Esophagus squamous epithelium (tissue), 5 donors: ENCODE measurements at regions not wholly inside any gene's neighbourhood (a gene's known extent, or its start where the extent isn't known, plus 50 kb on each side); places are given as distances from the start of the nearest gene placed in this dataset.

ENCODE experiments used
- DNase-seq: peaks from one replicate; lab custom pipeline; 2025; lab: John Stamatoyannopoulos, UW
- H3K27ac ChIP-seq, 4 donors: fragments of 200-600 bp; sonication (generic); one replicate each; pipeline ENCODE4 v1.5.1; 2016 to 2019; ENCODE audit warnings: mild to moderate bottlenecking in 1 of 4
- H3K27me3 ChIP-seq, 4 donors: fragments of 200-600 bp; sonication (generic); 1 replicate in 3 of 4; 2 replicates in 1 of 4; pipeline versions ENCODE4 v1.5.1 to v1.6.0; 2017 to 2021; ENCODE audit warnings: antibody characterized with exemption in 1 of 4
- H3K36me3 ChIP-seq, 3 donors: fragments of 200-600 bp; sonication (generic); one replicate each; pipeline ENCODE4 v1.5.1; 2016 to 2019
- H3K4me1 ChIP-seq, 3 donors: fragments of 200-600 bp; sonication (generic); one replicate each; pipeline ENCODE4 v1.5.1; 2017 to 2019
- H3K4me3 ChIP-seq, 4 donors: fragments of 200-600 bp; sonication (generic); 1 replicate in 3 of 4; 2 replicates in 1 of 4; pipeline ENCODE4 v1.5.1; 2016 to 2019; ENCODE audit warnings: mild to moderate bottlenecking in 2 of 4, moderate library complexity in 1 of 4
- H3K9me3 ChIP-seq, 3 donors: fragments of 200-600 bp; sonication (generic); one replicate each; pipeline ENCODE4 v1.5.1; 2016 to 2019
- POLR2A ChIP-seq, 4 donors: fragments of 450-650 bp; IDR thresholded peaks; one replicate each; pipeline ENCODE4 v1.6.1; 2017; ENCODE audit warnings: antibody characterized with exemption in 4 of 4, mild to moderate bottlenecking in 4 of 4, moderate library complexity in 3 of 4
- WGBS, 2 donors: methylation state at CpG; one replicate each; pipeline ENCODE4 v1.1.5; 2018; 5-methylcytosine and 5-hydroxymethylcytosine counted together
- intact Hi-C: fragments of 100-400 bp; cut with DNase I; formaldehyde crosslinking; loops from one replicate; pipeline ENCODE4 v1.15.0; 2022
- TF ChIP-seq, protein P1 (sequence below), 6 experiments: fragments of 450-650 bp in 4 of 6; fragments of 200-600 bp in 2 of 6; sonication (generic) in 2 of 6; IDR thresholded peaks; one replicate each; pipeline ENCODE4 v1.5.1; 2016 to 2019; ENCODE audit warnings: antibody characterized with exemption in 6 of 6, mild to moderate bottlenecking in 4 of 6, moderate library complexity in 4 of 6
- donor health status: DM: yes; HTN: yes; CAD: no.

DNA sequence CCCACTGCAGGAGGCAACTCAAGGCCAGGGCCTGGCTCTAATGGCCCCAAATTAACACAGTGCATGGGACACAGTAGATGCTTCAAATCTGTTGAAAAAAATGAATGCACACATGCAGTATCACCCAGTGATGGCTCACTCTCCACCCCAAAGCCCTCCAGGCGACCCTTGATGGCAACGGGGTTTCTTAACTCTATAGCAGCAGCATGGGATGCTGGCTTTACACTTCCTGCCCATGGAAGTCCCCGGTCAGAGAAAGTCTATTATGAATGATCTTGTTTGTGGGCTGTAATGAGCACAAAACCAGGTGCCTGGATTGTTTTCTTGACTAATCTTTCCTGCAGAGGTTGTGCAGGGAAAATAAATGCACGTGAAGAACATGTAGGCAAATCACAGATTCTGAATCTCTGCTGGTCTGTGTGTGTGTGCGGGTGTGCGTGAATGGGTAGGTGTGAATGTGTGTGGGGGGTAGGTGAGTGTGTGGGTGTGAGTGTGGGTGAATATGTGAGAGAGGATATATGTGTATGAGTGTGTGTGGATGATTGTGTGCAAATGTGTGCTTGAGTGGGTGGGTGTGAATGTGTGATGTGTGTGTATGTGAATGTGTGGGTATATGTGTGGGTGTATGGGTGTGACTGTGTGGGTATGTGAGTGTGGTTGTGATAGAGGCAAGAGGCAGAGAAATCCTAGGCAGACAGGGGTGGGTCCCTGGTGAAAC, 60.1 kb upstream of the MLN start:
- H3K9me3 ChIP-seq: no peaks in the 10 kb centered on the region
- no peaks in the 10 kb centered on the region for H3K36me3 ChIP-seq
- peaks cover 0 to 31% (median 0%) of the 10 kb centered on the region in 4 donors for H3K27me3 ChIP-seq
- intact Hi-C loops: no loop called here
- no peak for TF ChIP-seq POLR2A (IDR thresholded peaks at IDR 0.05)
- TF ChIP-seq, protein P1, sequence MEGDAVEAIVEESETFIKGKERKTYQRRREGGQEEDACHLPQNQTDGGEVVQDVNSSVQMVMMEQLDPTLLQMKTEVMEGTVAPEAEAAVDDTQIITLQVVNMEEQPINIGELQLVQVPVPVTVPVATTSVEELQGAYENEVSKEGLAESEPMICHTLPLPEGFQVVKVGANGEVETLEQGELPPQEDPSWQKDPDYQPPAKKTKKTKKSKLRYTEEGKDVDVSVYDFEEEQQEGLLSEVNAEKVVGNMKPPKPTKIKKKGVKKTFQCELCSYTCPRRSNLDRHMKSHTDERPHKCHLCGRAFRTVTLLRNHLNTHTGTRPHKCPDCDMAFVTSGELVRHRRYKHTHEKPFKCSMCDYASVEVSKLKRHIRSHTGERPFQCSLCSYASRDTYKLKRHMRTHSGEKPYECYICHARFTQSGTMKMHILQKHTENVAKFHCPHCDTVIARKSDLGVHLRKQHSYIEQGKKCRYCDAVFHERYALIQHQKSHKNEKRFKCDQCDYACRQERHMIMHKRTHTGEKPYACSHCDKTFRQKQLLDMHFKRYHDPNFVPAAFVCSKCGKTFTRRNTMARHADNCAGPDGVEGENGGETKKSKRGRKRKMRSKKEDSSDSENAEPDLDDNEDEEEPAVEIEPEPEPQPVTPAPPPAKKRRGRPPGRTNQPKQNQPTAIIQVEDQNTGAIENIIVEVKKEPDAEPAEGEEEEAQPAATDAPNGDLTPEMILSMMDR (IDR thresholded peaks at IDR 0.05): no peak
- DNase-seq: no peak
- no peak overlapping the region for H3K4me3 ChIP-seq
- H3K27ac ChIP-seq: no peak overlapping the region
- 81 to 86% methylated on average over 3 to 6 of the region's 6 CpGs for WGBS, 2 donors
- H3K4me1 ChIP-seq: peaks cover 11 to 18% (median 17%) of the 10 kb centered on the region in 3 donors

DNA sequence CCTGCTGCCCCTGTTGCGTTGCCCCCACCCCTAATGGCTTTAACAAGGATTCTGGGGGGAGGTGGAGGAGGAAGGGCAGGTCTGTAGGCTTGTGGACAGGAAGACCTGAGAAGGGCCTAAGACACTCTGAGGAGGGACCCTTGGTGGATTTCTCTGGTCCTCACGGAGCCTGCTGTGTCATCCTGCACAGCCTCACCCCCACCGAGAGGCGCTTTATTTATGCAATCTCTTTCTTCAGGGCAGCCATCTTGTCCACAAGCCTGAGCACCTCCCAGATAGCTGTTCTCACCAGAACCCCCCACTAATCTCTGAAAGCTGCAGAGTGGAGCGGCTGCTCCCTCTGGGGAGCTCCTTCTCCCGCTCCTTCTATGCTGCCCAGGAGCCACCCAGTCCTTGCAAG, 59.3 kb upstream of the MLN start:
- Histone ChIP-seq H3K9me3 (no peaks in the 10 kb centered on the region), H3K27ac (no peak overlapping the region), H3K36me3 (no peaks in the 10 kb centered on the region), H3K27me3 (peaks cover 0 to 38% (median 0%) of the 10 kb centered on the region in 4 donors), H3K4me3 (no peak overlapping the region), H3K4me1 (peaks cover 11 to 18% (median 17%) of the 10 kb centered on the region in 3 donors)
- DNase-seq: no peak
- TF ChIP-seq, protein P1 (IDR thresholded peaks at IDR 0.05): no peak
- no peak for TF ChIP-seq POLR2A (IDR thresholded peaks at IDR 0.05)
- WGBS, 2 donors: 88 to 94% methylated on average over 6 of the region's 6 CpGs
- intact Hi-C loops: no loop called here

DNA sequence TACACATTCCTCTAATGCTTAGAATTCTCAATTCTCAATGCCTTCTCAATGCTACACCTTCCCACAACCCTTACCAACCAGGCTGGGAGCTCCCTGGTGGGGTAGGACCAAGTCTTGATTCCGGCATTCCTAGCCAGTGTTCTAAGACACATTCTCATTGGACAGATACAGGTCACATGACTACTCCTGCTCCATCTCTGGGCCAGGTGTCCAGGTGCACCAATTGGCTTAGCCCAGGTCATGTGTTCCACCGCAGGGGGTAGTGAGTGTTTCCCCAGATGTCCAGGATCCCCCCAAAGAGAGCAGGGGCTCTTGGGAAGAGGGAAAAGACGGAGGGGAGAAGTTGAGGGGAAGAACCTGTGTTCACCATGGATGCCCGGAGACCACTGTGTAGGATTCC, 58.7 kb upstream of the MLN start:
- no peaks in the 10 kb centered on the region for H3K9me3 ChIP-seq
- H3K4me3 ChIP-seq: no peak overlapping the region
- no peak overlapping the region for H3K27ac ChIP-seq
- H3K36me3 ChIP-seq: no peaks in the 10 kb centered on the region
- peaks cover 11 to 22% (median 17%) of the 10 kb centered on the region in 3 donors for H3K4me1 ChIP-seq
- TF ChIP-seq, protein P1 (IDR thresholded peaks at IDR 0.05): no peak
- no peak for TF ChIP-seq POLR2A (IDR thresholded peaks at IDR 0.05)
- no peak for DNase-seq
- H3K27me3 ChIP-seq: peaks cover 0 to 41% (median 0%) of the 10 kb centered on the region in 4 donors
- WGBS, 2 donors: 83 to 95% methylated on average over 2 to 4 of the region's 4 CpGs
- intact Hi-C loops: no loop called here

DNA sequence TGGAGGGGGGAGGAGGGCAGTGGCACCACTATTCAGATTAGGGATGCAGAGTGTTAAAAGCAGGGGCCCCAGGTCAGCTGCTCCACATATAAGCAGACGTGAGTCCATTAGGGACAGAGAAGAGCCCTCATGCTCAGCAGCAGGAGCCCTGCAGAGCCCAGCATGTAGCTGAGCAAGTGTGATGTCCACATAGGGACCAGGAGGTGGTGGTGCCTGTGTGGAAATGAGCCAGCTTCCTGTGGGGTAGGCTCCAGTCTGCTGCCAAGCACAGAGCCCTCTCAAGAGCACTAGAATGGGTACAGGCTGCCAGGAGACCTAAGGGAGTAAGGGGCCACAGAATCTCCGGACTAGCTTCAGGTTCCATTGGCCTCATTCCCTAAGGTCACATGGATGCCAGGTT, 57.9 kb upstream of the MLN start:
- Histone ChIP-seq H3K36me3 (no peaks in the 10 kb centered on the region), H3K4me3 (no peak overlapping the region), H3K27ac (no peak overlapping the region), H3K9me3 (no peaks in the 10 kb centered on the region), H3K4me1 (peaks cover 11 to 30% (median 17%) of the 10 kb centered on the region in 3 donors), H3K27me3 (peaks cover 0 to 49% (median 0%) of the 10 kb centered on the region in 4 donors)
- 58 to 71% methylated on average over 2 of the region's 2 CpGs for WGBS, 2 donors
- TF ChIP-seq, protein P1 (IDR thresholded peaks at IDR 0.05): no peak
- TF ChIP-seq POLR2A (IDR thresholded peaks at IDR 0.05): no peak
- no peak for DNase-seq
- intact Hi-C loops: no loop called here

DNA sequence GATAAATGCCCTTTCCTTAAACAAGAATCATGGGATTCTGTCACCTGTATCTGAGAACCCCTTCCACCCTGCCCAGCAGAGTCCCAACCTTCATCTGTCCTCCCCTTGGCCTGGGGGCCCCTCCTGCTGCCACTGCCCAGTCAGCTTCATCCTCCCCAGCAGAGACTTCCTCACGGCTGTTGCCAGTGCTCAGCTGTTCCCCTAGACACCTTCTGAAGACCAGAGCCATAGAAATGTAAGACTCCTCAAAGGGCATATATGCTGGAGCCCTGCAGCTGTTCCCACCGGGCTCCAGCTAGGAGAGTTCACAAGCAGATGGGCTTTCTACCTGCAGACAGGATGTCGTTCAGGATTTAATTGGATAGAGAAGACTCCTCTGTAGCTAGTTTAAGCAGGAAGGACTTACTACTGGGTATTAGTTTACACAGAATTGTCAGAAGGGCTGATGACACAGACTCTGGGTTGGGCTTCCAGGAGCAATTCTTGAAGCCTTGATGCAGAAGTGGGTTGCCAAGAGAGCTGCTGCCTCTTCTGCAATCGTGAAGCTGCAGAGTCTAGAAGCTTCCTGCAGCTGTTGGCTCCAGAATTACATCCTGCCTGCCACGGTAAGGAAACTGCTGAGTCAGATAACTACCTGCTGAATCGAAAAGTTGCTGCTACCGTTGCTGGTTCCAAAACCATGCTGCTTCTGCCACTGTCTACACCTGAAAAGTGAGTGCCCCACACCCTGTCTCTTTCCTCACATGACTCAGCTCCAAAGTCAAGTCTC, 57.1 kb upstream of the MLN start:
- no peak overlapping the region for H3K4me3 ChIP-seq
- no peak overlapping the region for H3K27ac ChIP-seq
- H3K4me1 ChIP-seq: peaks cover 11 to 34% (median 17%) of the 10 kb centered on the region in 3 donors
- DNase-seq: no peak
- no peaks in the 10 kb centered on the region for H3K9me3 ChIP-seq
- intact Hi-C loops: no loop called here
- WGBS, 2 donors: 11 to 16% methylated on average over 4 to 6 of the region's 7 CpGs
- TF ChIP-seq, protein P1 (IDR thresholded peaks at IDR 0.05): no peak
- TF ChIP-seq POLR2A (IDR thresholded peaks at IDR 0.05): no peak
- H3K27me3 ChIP-seq: peaks cover 0 to 56% (median 0%) of the 10 kb centered on the region in 4 donors
- H3K36me3 ChIP-seq: no peaks in the 10 kb centered on the region
